ENCODE measurements at regions not wholly inside any gene's neighbourhood (a gene's known extent, or its start where the extent isn't known, plus 50 kb on each side); places are given as distances from the start of the nearest gene placed in this dataset.

- Histone ChIP-seq H3K9me3 (ENCODE audit: control insufficient read depth, insufficient read depth, low read length) (no peaks in the 10 kb centered on the region), H3K27ac (ENCODE audit: low read depth, low read length) (no peak overlapping the region)
Observed at GRCh38 chr6:15147827-15148226, 98.0 kb upstream of the JARID2 start.

GRCh38 chr6:15148356-15148946 is 97.4 kb upstream of the JARID2 start:
- Histone ChIP-seq H3K9me3 (ENCODE audit: control insufficient read depth, insufficient read depth, low read length) (no peaks in the 10 kb centered on the region), H3K36me3 (ENCODE audit: control insufficient read depth, low read length) (no peaks in the 10 kb centered on the region), H3K27me3 (ENCODE audit: control insufficient read depth, low read length) (no peaks in the 10 kb centered on the region), H3K4me1 (ENCODE audit: control insufficient read depth, low read length) (peaks cover 20% of the 10 kb centered on the region), H3K27ac (ENCODE audit: low read depth, low read length) (no peak overlapping the region), H3K9me2 (replicated peaks; ENCODE audit: control insufficient read depth, low read length) (no peaks in the 10 kb centered on the region), H3K4me2 (ENCODE audit: low read length) (no peak overlapping the region), H3K79me2 (ENCODE audit: control insufficient read depth, low read length) (no peaks in the 10 kb centered on the region), H3F3A (ENCODE audit: control insufficient read depth, insufficient read depth) (peaks cover 2% of the 10 kb centered on the region; the same call in 1 of the 2 replicates), H3K4me3 (ENCODE audit: low read length) (no peak overlapping the region), H4K20me1 (ENCODE audit: control insufficient read depth, insufficient read depth, low read depth, low read length) (no peaks in the 10 kb centered on the region)
- TF ChIP-seq EZH2phosphoT487 (IDR thresholded peaks at IDR 0.05; ENCODE audit: borderline replicate concordance, low read length) (no peak), CTCF (IDR thresholded peaks at IDR 0.05; ENCODE audit: low read depth, low read length, poor library complexity, severe bottlenecking) (no peak)

More at GRCh38 chr6:15147827-15148226, 98.0 kb upstream of the JARID2 start:
- H3K4me1 ChIP-seq (ENCODE audit: control insufficient read depth, low read length): peaks cover 20% of the 10 kb centered on the region
- peaks cover 2% of the 10 kb centered on the region; the same call in 1 of the 2 replicates for H3F3A ChIP-seq (ENCODE audit: control insufficient read depth, insufficient read depth)
- H3K27me3 ChIP-seq (ENCODE audit: control insufficient read depth, low read length): no peaks in the 10 kb centered on the region
- H4K20me1 ChIP-seq (ENCODE audit: control insufficient read depth, insufficient read depth, low read depth, low read length): no peaks in the 10 kb centered on the region
- H3K9me2 ChIP-seq (replicated peaks; ENCODE audit: control insufficient read depth, low read length): no peaks in the 10 kb centered on the region
- TF ChIP-seq EZH2phosphoT487 (IDR thresholded peaks at IDR 0.05; ENCODE audit: borderline replicate concordance, low read length) (no peak), CTCF (IDR thresholded peaks at IDR 0.05; ENCODE audit: low read depth, low read length, poor library complexity, severe bottlenecking) (no peak)
- no peaks in the 10 kb centered on the region for H3K79me2 ChIP-seq (ENCODE audit: control insufficient read depth, low read length)
- H3K36me3 ChIP-seq (ENCODE audit: control insufficient read depth, low read length): no peaks in the 10 kb centered on the region
- no peak overlapping the region for H3K4me2 ChIP-seq (ENCODE audit: low read length)
- no peak overlapping the region for H3K4me3 ChIP-seq (ENCODE audit: low read length)

DNA sequence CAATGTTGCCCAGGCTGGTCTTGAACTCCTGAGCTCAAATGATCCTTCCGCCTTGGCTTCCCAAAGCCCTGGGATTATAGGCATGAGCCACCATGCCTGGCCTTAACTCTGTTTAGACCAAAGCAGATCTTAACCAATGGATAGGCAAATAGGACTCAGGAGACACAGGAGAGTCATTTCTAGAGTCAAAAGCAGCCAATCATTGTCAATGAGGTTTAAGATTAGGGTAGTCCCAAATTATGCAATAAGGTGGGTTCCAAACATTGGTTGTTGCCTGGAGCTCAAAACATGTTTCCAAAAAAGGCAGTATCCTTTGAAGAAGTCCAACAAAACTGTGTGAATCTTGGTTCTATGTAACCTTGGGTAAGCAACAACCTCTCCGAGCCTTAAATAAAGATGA is 95.7 kb upstream of the JARID2 start:
- Histone ChIP-seq H3K36me3 (ENCODE audit: control insufficient read depth, low read length) (no peaks in the 10 kb centered on the region), H3K4me3 (ENCODE audit: low read length) (no peak overlapping the region), H3K27ac (ENCODE audit: low read depth, low read length) (no peak overlapping the region), H3K9me2 (replicated peaks; ENCODE audit: control insufficient read depth, low read length) (no peaks in the 10 kb centered on the region), H3K9me3 (ENCODE audit: control insufficient read depth, insufficient read depth, low read length) (no peaks in the 10 kb centered on the region), H3K4me2 (ENCODE audit: low read length) (no peak overlapping the region), H3K27me3 (ENCODE audit: control insufficient read depth, low read length) (no peaks in the 10 kb centered on the region), H4K20me1 (ENCODE audit: control insufficient read depth, insufficient read depth, low read depth, low read length) (no peaks in the 10 kb centered on the region), H3F3A (ENCODE audit: control insufficient read depth, insufficient read depth) (peaks cover 2% of the 10 kb centered on the region; the same call in 1 of the 2 replicates), H3K4me1 (ENCODE audit: control insufficient read depth, low read length) (peaks cover 20% of the 10 kb centered on the region), H3K79me2 (ENCODE audit: control insufficient read depth, low read length) (no peaks in the 10 kb centered on the region)
- TF ChIP-seq CTCF (IDR thresholded peaks at IDR 0.05; ENCODE audit: low read depth, low read length, poor library complexity, severe bottlenecking) (no peak), EZH2phosphoT487 (IDR thresholded peaks at IDR 0.05; ENCODE audit: borderline replicate concordance, low read length) (no peak)
